Stimulated activated CD4-positive, alpha-beta T cell treated with anti-CD3 and anti-CD28 coated beads, Interleukin-1b, Interleukin-23, amount 100 ng/mL, for 24 hours (primary cell): ENCODE measurements at regions not wholly inside any gene's neighbourhood (a gene's known extent, or its start where the extent isn't known, plus 50 kb on each side); places are given as distances from the start of the nearest gene placed in this dataset.
"Not testable (repeated sequence)": the region's sequence is repeated elsewhere in the genome, so short reads cannot be mapped to it uniquely, and the experiment has no call there.

Source experiments
- DNase-seq, 4 experiments: peaks; one replicate each; pipeline ENCODE4 v3.0.0-alpha.2; 2020; ENCODE audit warnings: low read depth in 4 of 4, low spot score in 1 of 4

- DNase-seq = no peak
Observed at GRCh38 chr4:77360451-77360850, 203.4 kb downstream of the CCNG2 start.

GRCh38 chr4:77366876-77367275, 209.9 kb downstream of the CCNG2 start:
- DNase-seq = not testable (repeated sequence)

- no peak for DNase-seq
Observed at GRCh38 chr4:77367638-77368037, 210.6 kb downstream of the CCNG2 start.

GRCh38 chr4:77372375-77372774, 215.4 kb downstream of the CCNG2 start:
- DNase-seq = no peak

- DNase-seq = no peak
Observed at GRCh38 chr4:77375866-77376607, 219.0 kb downstream of the CCNG2 start.

GRCh38 chr4:77376788-77377460, 219.9 kb downstream of the CCNG2 start:
- no peak for DNase-seq

GRCh38 chr4:77384094-77384493, 221.5 kb upstream of the CXCL13 start:
- no peak for DNase-seq

- DNase-seq = peak; percentile 17 to 36 (median 22)
Observed at GRCh38 chr4:77385124-77385969, 220.3 kb upstream of the CXCL13 start.

- no peak for DNase-seq
Observed at GRCh38 chr4:77393996-77394395, 211.6 kb upstream of the CXCL13 start.

- DNase-seq = no peak
Observed at GRCh38 chr4:77395481-77395880, 210.1 kb upstream of the CXCL13 start.

GRCh38 chr4:77398256-77398655, 207.4 kb upstream of the CXCL13 start:
- no peak for DNase-seq

- no peak for DNase-seq
Observed at GRCh38 chr4:77399831-77400230, 205.8 kb upstream of the CXCL13 start.

- no peak for DNase-seq
Observed at GRCh38 chr4:77413766-77414165, 191.9 kb upstream of the CXCL13 start.

- no peak for DNase-seq
Observed at GRCh38 chr4:77415689-77416088, 189.9 kb upstream of the CXCL13 start.

- DNase-seq = no peak
Observed at GRCh38 chr4:77418333-77418732, 187.3 kb upstream of the CXCL13 start.

- no peak for DNase-seq
Observed at GRCh38 chr4:77430847-77431246, 174.8 kb upstream of the CXCL13 start.

- no peak for DNase-seq
Observed at GRCh38 chr4:77431546-77431945, 174.1 kb upstream of the CXCL13 start.

- no peak for DNase-seq
Observed at GRCh38 chr4:77432717-77433417, 172.8 kb upstream of the CXCL13 start.

- DNase-seq = no peak
Observed at GRCh38 chr4:77433418-77433733, 172.2 kb upstream of the CXCL13 start.

- DNase-seq = no peak
Observed at GRCh38 chr4:77434299-77435092, 171.1 kb upstream of the CXCL13 start.

GRCh38 chr4:77437079-77437478, 168.5 kb upstream of the CXCL13 start:
- DNase-seq = no peak
